GM12873 (cell line): ENCODE measurements at regions not wholly inside any gene's neighbourhood (a gene's known extent, or its start where the extent isn't known, plus 50 kb on each side); places are given as distances from the start of the nearest gene placed in this dataset.

Source experiments
- TF ChIP-seq, protein P1 (sequence below): IDR thresholded peaks from 2 replicates; pipeline ENCODE4 v1.5.1; 2012; ENCODE audit warnings: low read depth, mild to moderate bottlenecking, moderate library complexity, low read length, control low read depth; ENCODE audit not compliant: insufficient read depth; ENCODE audit errors: missing control alignments

DNA sequence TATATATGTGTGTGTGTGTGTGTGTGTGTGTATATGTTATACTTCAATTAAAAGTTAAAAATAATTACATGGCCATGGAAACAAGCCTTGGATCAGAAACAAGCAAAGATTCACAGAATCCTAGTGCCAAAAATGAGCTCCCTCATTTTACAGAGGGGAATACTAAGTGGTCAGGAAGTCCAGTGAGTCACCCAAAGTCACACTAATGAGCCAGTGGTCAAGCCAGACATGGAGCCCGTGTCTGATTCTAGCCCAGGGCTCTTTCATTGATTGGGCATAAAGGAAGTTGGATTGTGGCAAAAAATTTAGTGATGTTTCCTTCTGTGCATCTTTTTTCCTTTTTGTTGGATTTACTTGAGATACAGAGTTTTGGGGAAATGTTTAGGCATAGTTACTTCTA, 152.5 kb upstream of the NPHP3 start:
- TF ChIP-seq, protein P1, sequence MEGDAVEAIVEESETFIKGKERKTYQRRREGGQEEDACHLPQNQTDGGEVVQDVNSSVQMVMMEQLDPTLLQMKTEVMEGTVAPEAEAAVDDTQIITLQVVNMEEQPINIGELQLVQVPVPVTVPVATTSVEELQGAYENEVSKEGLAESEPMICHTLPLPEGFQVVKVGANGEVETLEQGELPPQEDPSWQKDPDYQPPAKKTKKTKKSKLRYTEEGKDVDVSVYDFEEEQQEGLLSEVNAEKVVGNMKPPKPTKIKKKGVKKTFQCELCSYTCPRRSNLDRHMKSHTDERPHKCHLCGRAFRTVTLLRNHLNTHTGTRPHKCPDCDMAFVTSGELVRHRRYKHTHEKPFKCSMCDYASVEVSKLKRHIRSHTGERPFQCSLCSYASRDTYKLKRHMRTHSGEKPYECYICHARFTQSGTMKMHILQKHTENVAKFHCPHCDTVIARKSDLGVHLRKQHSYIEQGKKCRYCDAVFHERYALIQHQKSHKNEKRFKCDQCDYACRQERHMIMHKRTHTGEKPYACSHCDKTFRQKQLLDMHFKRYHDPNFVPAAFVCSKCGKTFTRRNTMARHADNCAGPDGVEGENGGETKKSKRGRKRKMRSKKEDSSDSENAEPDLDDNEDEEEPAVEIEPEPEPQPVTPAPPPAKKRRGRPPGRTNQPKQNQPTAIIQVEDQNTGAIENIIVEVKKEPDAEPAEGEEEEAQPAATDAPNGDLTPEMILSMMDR: no peak

DNA sequence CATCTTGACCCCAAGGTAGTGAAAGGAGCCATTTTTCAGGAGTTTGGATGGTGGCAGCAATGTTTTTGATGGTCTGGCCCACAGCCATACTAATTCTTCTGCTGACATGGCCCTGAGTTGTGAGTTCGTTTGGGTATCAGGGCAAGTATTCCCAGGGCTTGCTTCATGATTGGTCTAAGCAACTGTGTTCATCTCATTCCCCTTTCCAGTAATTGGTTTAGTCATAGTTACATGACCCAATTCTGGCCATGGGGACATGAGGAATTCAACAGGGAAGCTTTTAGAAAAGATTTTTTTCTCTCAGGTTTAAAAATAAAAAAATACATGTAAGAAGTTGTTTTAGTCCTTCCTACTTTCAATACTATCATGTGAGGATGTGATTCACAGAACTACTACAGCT, 150.5 kb upstream of the NPHP3 start:
- TF ChIP-seq, protein P1: no peak

DNA sequence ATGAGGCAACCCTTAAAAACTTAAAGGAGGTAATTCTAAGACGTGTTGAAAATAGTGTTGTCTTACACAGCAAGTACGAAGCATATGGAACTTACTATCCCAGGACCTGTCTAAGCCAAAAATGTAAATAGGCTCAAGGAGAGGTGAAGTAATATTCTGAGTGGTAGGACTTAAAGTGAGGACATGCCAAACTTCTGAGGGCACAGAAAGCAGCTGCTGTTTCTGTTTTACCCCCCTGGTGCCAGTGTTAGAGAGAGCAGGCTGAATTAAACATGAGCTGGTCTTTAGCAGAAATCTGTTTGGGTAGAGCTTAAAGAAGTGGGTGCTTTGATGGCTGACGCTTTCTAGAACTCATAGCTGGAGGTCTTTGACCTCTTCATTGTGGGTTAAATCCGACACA, 149.7 kb upstream of the NPHP3 start:
- TF ChIP-seq, protein P1: no peak

DNA sequence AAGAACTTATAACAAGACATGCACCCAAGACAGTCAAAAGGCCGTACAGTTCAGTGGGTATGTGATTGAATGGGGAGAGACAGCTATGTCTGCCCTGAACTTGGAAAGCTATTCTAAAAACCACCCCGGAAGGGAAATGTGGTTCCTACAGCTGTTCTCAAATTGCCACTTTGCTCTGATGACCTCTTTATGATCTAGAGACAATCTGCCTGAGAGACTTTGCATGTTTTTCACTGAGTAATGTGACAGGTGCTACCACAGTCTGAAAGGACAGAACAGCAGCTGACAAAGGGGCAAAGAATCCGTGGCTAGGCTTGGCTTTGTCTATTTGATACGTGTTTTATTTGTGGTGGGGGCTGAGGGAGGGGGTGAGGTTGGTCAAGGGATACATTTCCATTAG, 148.3 kb upstream of the NPHP3 start:
- TF ChIP-seq, protein P1: no peak

DNA sequence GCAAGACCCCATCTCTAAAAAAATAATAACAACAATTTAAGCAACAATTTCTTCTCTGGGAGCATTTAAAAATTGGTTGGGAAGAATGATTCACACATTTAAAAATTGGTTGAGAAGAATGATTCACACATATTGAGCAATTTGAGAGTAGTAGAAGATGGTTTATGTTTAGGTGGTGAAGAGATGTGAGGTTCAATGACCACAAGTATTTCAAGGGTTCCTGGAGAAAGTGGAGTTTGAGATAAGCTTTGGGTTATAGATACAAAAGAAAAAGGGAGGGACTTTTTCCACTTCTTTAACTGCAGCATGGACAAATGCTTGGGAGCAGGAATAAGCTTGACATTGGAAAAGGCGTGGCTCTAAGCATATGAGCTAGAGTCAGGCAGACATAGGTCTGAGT, 145.7 kb upstream of the NPHP3 start:
- TF ChIP-seq, protein P1: no peak

DNA sequence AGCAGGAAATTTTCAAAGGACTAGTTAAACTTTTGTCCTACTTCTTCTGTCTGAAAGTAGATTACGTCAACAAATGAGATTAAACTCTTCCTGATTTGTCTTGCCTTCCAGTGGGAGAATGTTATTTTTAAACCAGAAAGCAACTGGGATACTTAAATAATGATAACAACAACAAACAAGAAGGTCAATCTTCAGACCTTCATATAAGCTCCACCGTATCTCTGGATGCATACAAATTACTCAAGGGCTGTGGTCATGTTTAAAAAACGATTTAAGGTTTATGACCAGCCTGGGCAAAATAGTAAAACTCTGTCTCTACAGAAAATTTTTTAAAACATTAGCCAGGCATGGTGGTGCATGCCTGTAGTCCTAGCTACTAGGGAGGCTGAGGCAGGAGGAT, 145.3 kb upstream of the NPHP3 start:
- TF ChIP-seq, protein P1: no peak

DNA sequence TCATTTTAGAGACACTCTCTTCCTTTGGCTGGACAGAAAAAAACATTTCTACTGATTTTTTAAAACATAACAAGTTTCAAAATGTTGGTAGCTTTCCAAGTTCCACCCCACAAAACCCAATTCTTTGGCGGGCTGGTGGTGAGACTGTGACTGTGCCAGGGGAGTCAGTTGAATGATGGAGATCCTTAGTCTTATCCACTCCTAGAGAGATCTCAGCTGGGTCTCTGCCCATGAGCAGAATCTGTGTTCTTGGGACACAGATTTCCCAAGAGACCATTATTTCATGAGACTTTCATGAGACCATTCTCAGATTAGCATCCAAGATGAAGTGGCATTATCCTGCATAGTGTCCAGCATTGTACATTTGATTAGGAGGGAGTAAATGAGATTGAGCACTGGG, 135.1 kb upstream of the NPHP3 start:
- TF ChIP-seq, protein P1: no peak
